ENCODE measurements at regions not wholly inside any gene's neighbourhood (a gene's known extent, or its start where the extent isn't known, plus 50 kb on each side); places are given as distances from the start of the nearest gene placed in this dataset.

DNA sequence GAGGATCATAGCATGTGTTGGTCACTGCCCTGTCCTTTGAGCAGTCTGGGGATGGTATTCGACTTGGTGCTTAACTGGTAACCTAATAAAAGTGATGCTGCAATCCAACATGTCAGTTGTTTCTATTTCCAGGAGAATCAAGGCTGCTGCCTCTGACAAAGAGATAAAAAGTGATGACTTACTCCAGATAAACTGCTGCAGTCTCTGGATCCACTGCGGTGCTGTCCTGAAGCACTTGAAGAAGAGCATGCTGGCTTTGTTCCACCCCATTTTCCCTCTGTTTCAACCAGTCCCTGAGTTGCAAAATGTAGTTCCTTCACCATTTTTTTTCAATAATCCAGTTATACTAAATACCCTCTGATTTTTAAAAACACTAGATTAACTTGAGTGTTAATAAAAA is 403.5 kb upstream of the ANKRD30A start:
- Histone ChIP-seq H4K20me1 (ENCODE audit: control insufficient read depth, insufficient read depth, low read length, poor library complexity, severe bottlenecking) (no peaks in the 10 kb centered on the region), H3K4me1 (ENCODE audit: control insufficient read depth in 2 of 2, insufficient read depth in 2 of 2, low read length in 2 of 2) (no peaks in the 10 kb centered on the region), H3K9ac (ENCODE audit: low read length) (no peak overlapping the region), H2AFZ (ENCODE audit: insufficient read depth, low read depth, low read length, poor library complexity, severe bottlenecking) (no peak overlapping the region), H3K36me3 (replicated peaks in 1 of 2; ENCODE audit: control extremely low read depth in 1 of 2, control insufficient read depth in 1 of 2, extremely low read depth in 1 of 2, insufficient read depth in 2 of 2, low read length in 1 of 2) (no peaks in the 10 kb centered on the region), H3K4me2 (replicated peaks; ENCODE audit: low read depth, low read length, poor library complexity, severe bottlenecking) (no peak overlapping the region), H3K27ac (ENCODE audit: low read length in 2 of 2) (no peak overlapping the region), H3K79me2 (ENCODE audit: control insufficient read depth, insufficient read depth, low read length) (no peaks in the 10 kb centered on the region), H3K4me3 (ENCODE audit: control extremely low read depth in 1 of 5, extremely low read depth in 1 of 5, insufficient read depth in 1 of 5, low read depth in 2 of 5, low read length in 4 of 5) (no peak overlapping the region), H3K9me3 (ENCODE audit: control extremely low read depth in 1 of 3, control insufficient read depth in 2 of 3, insufficient read depth in 1 of 3, low read length in 2 of 3) (peaks cover 0 to 4% (median 0%) of the 10 kb centered on the region in 3 donors), H3K27me3 (replicated peaks in 1 of 4; ENCODE audit: control extremely low read depth in 1 of 4, control insufficient read depth in 3 of 4, insufficient read depth in 4 of 4, low read length in 3 of 4) (no peaks in the 10 kb centered on the region)
- ChIA-PET POLR2A (no interaction called here), CTCF (no interaction called here)
- TF ChIP-seq CTCF (IDR thresholded peaks at IDR 0.05) = no peak
- TF ChIP-seq EZH2 (IDR thresholded peaks at IDR 0.05; ENCODE audit: borderline replicate concordance, insufficient read depth, low read depth, low read length, poor library complexity, severe bottlenecking) = no peak
- intact Hi-C loops (cut with micrococcal nuclease) = no loop called here
- Mint-ChIP-seq H3K27me3 (no peaks in the 10 kb centered on the region), H3K9me3 (ENCODE audit: insufficient read depth) (no peaks in the 10 kb centered on the region), H3K27ac (no peak overlapping the region), H3K4me3 (no peak overlapping the region), H3K4me1 (no peaks in the 10 kb centered on the region)
- WGBS (ENCODE audit: insufficient coverage) = 96% methylated on average over 2 of the region's 2 CpGs
- no peak for DNase-seq
- no peak for ATAC-seq (ENCODE audit: low read depth)

DNA sequence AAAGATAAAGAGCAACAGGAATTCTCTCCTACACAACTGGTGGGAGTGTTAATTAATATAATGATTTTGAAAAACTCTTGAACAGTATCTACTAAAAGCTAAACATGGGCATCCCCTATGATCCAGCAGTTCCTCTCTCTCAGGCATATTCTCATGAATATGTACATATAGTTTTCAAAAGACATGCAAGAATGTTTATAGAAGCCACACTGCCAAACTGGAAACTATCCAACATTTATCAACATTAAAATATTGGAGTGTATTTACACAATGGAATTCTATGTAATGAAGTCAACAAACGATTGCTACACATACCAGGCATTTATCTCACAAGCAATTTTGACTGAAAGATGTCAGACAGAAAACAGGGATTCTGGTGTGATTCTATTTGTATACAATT is 404.5 kb upstream of the ANKRD30A start:
- no peak for TF ChIP-seq EZH2 (IDR thresholded peaks at IDR 0.05; ENCODE audit: borderline replicate concordance, insufficient read depth, low read depth, low read length, poor library complexity, severe bottlenecking)
- TF ChIP-seq CTCF (IDR thresholded peaks at IDR 0.05) = no peak
- H3K27me3 Mint-ChIP-seq = no peaks in the 10 kb centered on the region
- WGBS (ENCODE audit: insufficient coverage) = no CpG with 5 or more reads among the region's 1 CpG
- Histone ChIP-seq H4K20me1 (ENCODE audit: control insufficient read depth, insufficient read depth, low read length, poor library complexity, severe bottlenecking) (no peaks in the 10 kb centered on the region), H3K9me3 (ENCODE audit: control extremely low read depth in 1 of 3, control insufficient read depth in 2 of 3, insufficient read depth in 1 of 3, low read length in 2 of 3) (peaks cover 0 to 4% (median 0%) of the 10 kb centered on the region in 3 donors), H3K27ac (ENCODE audit: low read length in 2 of 2) (no peak overlapping the region), H3K79me2 (ENCODE audit: control insufficient read depth, insufficient read depth, low read length) (no peaks in the 10 kb centered on the region), H2AFZ (ENCODE audit: insufficient read depth, low read depth, low read length, poor library complexity, severe bottlenecking) (no peak overlapping the region), H3K4me2 (replicated peaks; ENCODE audit: low read depth, low read length, poor library complexity, severe bottlenecking) (no peak overlapping the region), H3K4me1 (ENCODE audit: control insufficient read depth in 2 of 2, insufficient read depth in 2 of 2, low read length in 2 of 2) (no peaks in the 10 kb centered on the region), H3K27me3 (replicated peaks in 1 of 4; ENCODE audit: control extremely low read depth in 1 of 4, control insufficient read depth in 3 of 4, insufficient read depth in 4 of 4, low read length in 3 of 4) (no peaks in the 10 kb centered on the region), H3K36me3 (replicated peaks in 1 of 2; ENCODE audit: control extremely low read depth in 1 of 2, control insufficient read depth in 1 of 2, extremely low read depth in 1 of 2, insufficient read depth in 2 of 2, low read length in 1 of 2) (no peaks in the 10 kb centered on the region), H3K4me3 (ENCODE audit: control extremely low read depth in 1 of 5, extremely low read depth in 1 of 5, insufficient read depth in 1 of 5, low read depth in 2 of 5, low read length in 4 of 5) (no peak overlapping the region), H3K9ac (ENCODE audit: low read length) (no peak overlapping the region)
- ATAC-seq (ENCODE audit: low read depth) (no peak), DNase-seq (no peak)
- no peaks in the 10 kb centered on the region for H3K9me3 Mint-ChIP-seq (ENCODE audit: insufficient read depth)
- ChIA-PET CTCF (no interaction called here), POLR2A (no interaction called here)
- H3K4me3 Mint-ChIP-seq = no peak overlapping the region
- H3K4me1 Mint-ChIP-seq = no peaks in the 10 kb centered on the region
- no peak overlapping the region for H3K27ac Mint-ChIP-seq
- intact Hi-C loops (cut with micrococcal nuclease) = no loop called here

Data from B cell (primary cell).